SK-N-SH (cell line): ENCODE measurements at regions not wholly inside any gene's neighbourhood (a gene's known extent, or its start where the extent isn't known, plus 50 kb on each side); places are given as distances from the start of the nearest gene placed in this dataset.

ENCODE experiments used
- CTCF ChIA-PET: fragments of 300-600, 350-600 bp; formaldehyde crosslinking; extraction: SDS; loops from one replicate; lab custom pipeline; 2021; lab: Yijun Ruan, JAX
- POLR2A ChIA-PET: fragments of 350-600 bp; sonication (Branson Sonifier 250); formaldehyde crosslinking; extraction: SDS; loops from one replicate; lab custom pipeline; 2020; ENCODE audit warnings: antibody characterized with exemption, inconsistent platforms; lab: Yijun Ruan, JAX
- DNase-seq: peaks from one replicate; pipeline ENCODE4 v3.0.0; 2012
- H2AFZ ChIP-seq: fragments of 200-600 bp; sonication (generic); 2 replicates; pipeline ENCODE4 v1.8.1; 2016; ENCODE audit warnings: antibody characterized with exemption, mild to moderate bottlenecking, low read depth
- H3F3A ChIP-seq: fragments of 200-600 bp; sonication (generic); replicated peaks from 2 replicates; pipeline ENCODE3; 2016; ENCODE audit warnings: antibody characterized with exemption, mild to moderate bottlenecking; ENCODE audit not compliant: insufficient read depth
- H3K27ac ChIP-seq, 2 experiments: fragments of 200-500 bp in 1 of 2; fragments of 200-600 bp in 1 of 2; sonication (Bioruptor generic) in 1 of 2; sonication (generic), shearing (Covaris generic) in 1 of 2; 2 replicates each; pipeline versions ENCODE4 v1.5.1 to v1.6.1; 2014 to 2016; ENCODE audit warnings: low read depth in 2 of 2, inconsistent platforms in 1 of 2, low read length in 1 of 2, mild to moderate bottlenecking in 1 of 2, mixed read lengths in 1 of 2
- H3K27me3 ChIP-seq: fragments of 200-600 bp; sonication (generic), shearing (Covaris generic); 2 replicates; pipeline ENCODE4 v1.6.1; 2016; ENCODE audit warnings: mixed run types; ENCODE audit not compliant: insufficient read depth
- H3K36me3 ChIP-seq, 2 experiments: fragments of 200-500 bp in 1 of 2; fragments of 200-600 bp in 1 of 2; sonication (Bioruptor generic) in 1 of 2; sonication (generic) in 1 of 2; replicated peaks in 1 of 2; 2 replicates each; pipeline versions ENCODE3 to v1.5.1; 2014 to 2016; ENCODE audit warnings: low read length in 1 of 2, mild to moderate bottlenecking in 1 of 2; ENCODE audit not compliant: insufficient read depth in 2 of 2, control insufficient read depth in 1 of 2
- H3K4me1 ChIP-seq, 2 experiments: fragments of 200-500 bp in 1 of 2; fragments of 200-600 bp in 1 of 2; sonication (Bioruptor generic) in 1 of 2; sonication (generic), shearing (Covaris generic) in 1 of 2; 2 replicates each; pipeline versions ENCODE4 v1.5.1 to v1.6.1; 2014 to 2016; ENCODE audit warnings: low read depth in 1 of 2, low read length in 1 of 2, mixed run types in 1 of 2; ENCODE audit not compliant: insufficient read depth in 2 of 2, control insufficient read depth in 1 of 2
- H3K4me2 ChIP-seq: fragments of 200-600 bp; sonication (generic), shearing (Covaris generic); 2 replicates; pipeline ENCODE4 v1.6.1; 2017; ENCODE audit warnings: mixed run types
- H3K4me3 ChIP-seq, 2 experiments: fragments of 200-500 bp in 1 of 2; fragments of 200-600 bp in 1 of 2; sonication (Bioruptor generic) in 1 of 2; sonication (generic), shearing (Covaris generic) in 1 of 2; 2 replicates each; pipeline versions ENCODE4 v1.5.1 to v1.8.1; 2014 to 2016; ENCODE audit warnings: low read depth in 2 of 2, inconsistent platforms in 1 of 2, low read length in 1 of 2, mild to moderate bottlenecking in 1 of 2, mixed read lengths in 1 of 2, moderate library complexity in 1 of 2
- H3K79me2 ChIP-seq: fragments of 200-600 bp; sonication (generic); 2 replicates; pipeline ENCODE4 v1.8.1; 2017; ENCODE audit warnings: mild to moderate bottlenecking; ENCODE audit not compliant: insufficient read depth
- H3K9ac ChIP-seq: fragments of 200-600 bp; sonication (generic); 2 replicates; pipeline ENCODE4 v1.6.1; 2017; ENCODE audit warnings: mixed run types
- H3K9me2 ChIP-seq: fragments of 200-600 bp; sonication (generic); 2 replicates; pipeline ENCODE4 v1.6.1; 2017; ENCODE audit warnings: mixed run types
- H3K9me3 ChIP-seq: fragments of 200-600 bp; sonication (generic); 2 replicates; pipeline ENCODE4 v1.6.1; 2017; ENCODE audit warnings: mixed run types, mild to moderate bottlenecking, moderate library complexity
- H4K20me1 ChIP-seq: fragments of 200-600 bp; sonication (generic); 2 replicates; pipeline ENCODE4 v1.6.1; 2017; ENCODE audit warnings: mild to moderate bottlenecking, mixed run types; ENCODE audit not compliant: insufficient read depth
- FOSL2 ChIP-seq: IDR thresholded peaks from 2 replicates; pipeline ENCODE4 v1.4.0; 2012; ENCODE audit warnings: low read depth, mild to moderate bottlenecking, moderate library complexity, borderline replicate concordance
- FOXJ3 ChIP-seq: sonication (generic); formaldehyde crosslinking; IDR thresholded peaks from 2 replicates; pipeline ENCODE4 v1.5.1; 2020; ENCODE audit warnings: mild to moderate bottlenecking, missing genetic modification reagents
- GABPA ChIP-seq: IDR thresholded peaks from 2 replicates; pipeline ENCODE4 v1.4.0; 2012; ENCODE audit warnings: low read depth, mild to moderate bottlenecking
- IRF3 ChIP-seq: fragments of 150-350 bp; IDR thresholded peaks from 2 replicates; pipeline ENCODE4 v1.6.1; 2016; ENCODE audit warnings: mild to moderate bottlenecking, low read depth, low read length
- JUND ChIP-seq: IDR thresholded peaks from 2 replicates; pipeline ENCODE4 v1.4.0; 2012
- MEF2A ChIP-seq: IDR thresholded peaks from 2 replicates; pipeline ENCODE4 v1.4.0; 2012; ENCODE audit warnings: low read depth, borderline replicate concordance
- NFIC ChIP-seq: IDR thresholded peaks from 2 replicates; pipeline ENCODE4 v1.4.0; 2012; ENCODE audit warnings: borderline replicate concordance
- PBX3 ChIP-seq: IDR thresholded peaks from 2 replicates; pipeline ENCODE4; 2012
- REST ChIP-seq: IDR thresholded peaks from 2 replicates; pipeline ENCODE4 v1.6.1; 2012; ENCODE audit warnings: mild to moderate bottlenecking, low read depth, low read length, moderate library complexity
- SIN3A ChIP-seq: IDR thresholded peaks from 2 replicates; pipeline ENCODE4 v1.6.1; 2012; ENCODE audit warnings: low read depth, mild to moderate bottlenecking, low read length, moderate library complexity, borderline replicate concordance
- SMC3 ChIP-seq: IDR thresholded peaks from 2 replicates; pipeline ENCODE4 v1.6.1; 2012; ENCODE audit warnings: low read depth, low read length, improper control_type of control experiment
- TCF12 ChIP-seq: IDR thresholded peaks from 2 replicates; pipeline ENCODE4 v1.4.0; 2012
- TEAD4 ChIP-seq: IDR thresholded peaks from 2 replicates; pipeline ENCODE4 v1.4.0; 2012; ENCODE audit warnings: mild to moderate bottlenecking, borderline replicate concordance; ENCODE audit not compliant: insufficient read depth
- USF1 ChIP-seq: IDR thresholded peaks from 2 replicates; pipeline ENCODE4 v1.4.0; 2012; ENCODE audit warnings: low read depth, borderline replicate concordance
- YY1 ChIP-seq: IDR thresholded peaks from 2 replicates; pipeline ENCODE4 v1.4.0; 2012; ENCODE audit warnings: low read depth, mild to moderate bottlenecking
- WGBS: methylation state at CpG from one replicate; pipeline ENCODE4 v1.1.6; 2017; ENCODE audit warnings: low lambda C conversion rate; 5-methylcytosine and 5-hydroxymethylcytosine counted together

- TF ChIP-seq PBX3, result no peak
Observed at GRCh38 chr5:90022002-90022710, 387.4 kb downstream of the CETN3 start (continued).

GRCh38 chr5:90020575-90021538, 388.7 kb downstream of the CETN3 start:
- WGBS, result 64% methylated on average over 5 of the region's 5 CpGs
- no peaks in the 10 kb centered on the region for H3K36me3 ChIP-seq
- no peaks in the 10 kb centered on the region for H3K9me3 ChIP-seq
- peak overlapping the region; percentile 51; the same call in 1 of the 2 replicates for H3K9ac ChIP-seq
- CTCF ChIA-PET, result no interaction called here
- TF ChIP-seq PBX3, result peak; percentile 39; the same call in 1 of the 2 replicates
- TF ChIP-seq JUND, result peak; percentile 59
- peak; percentile 62; the same call in 1 of the 2 replicates for TF ChIP-seq FOSL2
- no peak for TF ChIP-seq SMC3
- TF ChIP-seq NFIC, result peak; percentile 70; the same call in 1 of the 2 replicates
- TF ChIP-seq TCF12, result peak; percentile 50
- TF ChIP-seq SIN3A, result no peak
- peak overlapping the region; percentile 32 to 51; a peak in 3 of 4 replicates for H3K4me3 ChIP-seq
- no peaks in the 10 kb centered on the region for H4K20me1 ChIP-seq
- DNase-seq, result no peak
- H3K79me2 ChIP-seq, result no peaks in the 10 kb centered on the region
- peaks cover 3 to 4% of the 10 kb centered on the region in 2 experiments; a peak in 1 of 4 replicates for H3K4me1 ChIP-seq
- no peaks in the 10 kb centered on the region for H3K27me3 ChIP-seq
- peak overlapping the region; percentile 64; the same call in 1 of the 2 replicates for H3K4me2 ChIP-seq
- POLR2A ChIA-PET, result no interaction called here
- no peaks in the 10 kb centered on the region for H3K9me2 ChIP-seq
- peak overlapping the region; percentile 77 to 90 for H3K27ac ChIP-seq
- H2AFZ ChIP-seq, result peak overlapping the region; percentile 44
- peaks cover 3% of the 10 kb centered on the region for H3F3A ChIP-seq

- CTCF ChIA-PET, result interaction anchor here (1.4 kb wide), 1 partner anchor 36 kb away, joined by 3 read pairs; no protein-coding TSS in a partner anchor
- Histone ChIP-seq H3K9ac (no peak overlapping the region), H3K79me2 (no peaks in the 10 kb centered on the region), H3K4me2 (no peak overlapping the region), H2AFZ (no peak overlapping the region), H4K20me1 (no peaks in the 10 kb centered on the region), H3K27me3 (no peaks in the 10 kb centered on the region), H3K9me2 (no peaks in the 10 kb centered on the region), H3K4me3 (no peak overlapping the region), H3K36me3 (no peaks in the 10 kb centered on the region), H3K4me1 (peaks cover 7 to 13% of the 10 kb centered on the region in 2 experiments; a peak in 3 of 4 replicates), H3K27ac (no peak overlapping the region; a peak in 1 of 4 replicates), H3K9me3 (no peaks in the 10 kb centered on the region), H3F3A (peaks cover 3% of the 10 kb centered on the region)
- POLR2A ChIA-PET, result no interaction called here
- 80% methylated on average over 3 of the region's 3 CpGs for WGBS
- DNase-seq, result no peak
- no peak for TF ChIP-seq FOXJ3 (CRISPR knock-in tag)
- no peak for TF ChIP-seq YY1
- TF ChIP-seq SIN3A, result no peak
- TF ChIP-seq GABPA, result no peak
- no peak for TF ChIP-seq REST
- TF ChIP-seq IRF3, result no peak
- no peak for TF ChIP-seq MEF2A
- no peak for TF ChIP-seq USF1
- no peak for TF ChIP-seq TEAD4
Observed at GRCh38 chr5:90017239-90017638, 392.3 kb downstream of the CETN3 start.
